ENCODE measurements at regions not wholly inside any gene's neighbourhood (a gene's known extent, or its start where the extent isn't known, plus 50 kb on each side); places are given as distances from the start of the nearest gene placed in this dataset.

- no peaks in the 10 kb centered on the region for H3K4me1 Mint-ChIP-seq
- peaks cover 3% of the 10 kb centered on the region for H3K9me3 Mint-ChIP-seq
- H3K27me3 Mint-ChIP-seq (ENCODE audit: low read depth) = no peaks in the 10 kb centered on the region
- H3K4me3 Mint-ChIP-seq = no peak overlapping the region
- TF ChIP-seq CTCF (IDR thresholded peaks at IDR 0.05; ENCODE audit: unreplicated experiment in 3 of 3) = no peak
- no peaks in the 10 kb centered on the region for H3K36me3 Mint-ChIP-seq (ENCODE audit: low read depth)
- no peak overlapping the region for H3K27ac Mint-ChIP-seq
Measured at GRCh38 chr4:35559559-35560365, 684.6 kb downstream of the ARAP2 start.

GRCh38 chr4:35562861-35563260, 681.5 kb downstream of the ARAP2 start:
- Mint-ChIP-seq H3K4me3 (no peak overlapping the region), H3K36me3 (ENCODE audit: low read depth) (no peaks in the 10 kb centered on the region), H3K9me3 (peaks cover 3% of the 10 kb centered on the region), H3K27ac (peak overlapping the region in 1 of 3 experiments; percentile 23), H3K27me3 (ENCODE audit: low read depth) (no peaks in the 10 kb centered on the region), H3K4me1 (no peaks in the 10 kb centered on the region)
- no peak for TF ChIP-seq CTCF (IDR thresholded peaks at IDR 0.05; ENCODE audit: unreplicated experiment in 3 of 3)

DNA sequence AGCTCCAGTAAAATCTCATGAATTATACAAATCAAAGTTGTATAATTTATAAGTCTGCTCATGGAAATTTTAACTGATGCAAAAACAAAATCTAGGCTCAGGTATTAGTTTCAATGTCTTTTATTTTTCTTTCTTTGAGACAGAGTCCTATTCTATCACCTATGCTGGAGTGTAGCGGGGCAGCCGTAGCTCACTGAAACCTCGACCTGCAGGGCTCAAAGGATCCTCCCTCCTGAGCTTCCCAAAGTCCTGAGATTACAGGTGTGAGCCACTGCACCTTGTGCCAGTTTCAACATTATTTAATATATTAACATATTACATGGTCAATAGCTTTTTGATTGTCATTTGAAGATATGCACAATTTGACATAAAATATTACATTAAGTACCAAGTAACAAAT, 678.7 kb downstream of the ARAP2 start:
- no peak overlapping the region for H3K4me3 Mint-ChIP-seq
- no peak overlapping the region for H3K27ac Mint-ChIP-seq
- no peaks in the 10 kb centered on the region for H3K27me3 Mint-ChIP-seq (ENCODE audit: low read depth)
- H3K9me3 Mint-ChIP-seq = no peaks in the 10 kb centered on the region
- H3K36me3 Mint-ChIP-seq (ENCODE audit: low read depth) = no peaks in the 10 kb centered on the region
- H3K4me1 Mint-ChIP-seq = no peaks in the 10 kb centered on the region
- no peak for TF ChIP-seq CTCF (IDR thresholded peaks at IDR 0.05; ENCODE audit: unreplicated experiment in 3 of 3)

- Mint-ChIP-seq H3K27me3 (ENCODE audit: low read depth) (no peaks in the 10 kb centered on the region), H3K9me3 (no peaks in the 10 kb centered on the region), H3K27ac (no peak overlapping the region), H3K36me3 (ENCODE audit: low read depth) (no peaks in the 10 kb centered on the region), H3K4me3 (no peak overlapping the region), H3K4me1 (no peaks in the 10 kb centered on the region)
- no peak for TF ChIP-seq CTCF (IDR thresholded peaks at IDR 0.05; ENCODE audit: unreplicated experiment in 3 of 3)
Measured at GRCh38 chr4:35591035-35591434, 653.3 kb downstream of the ARAP2 start.

- Mint-ChIP-seq H3K4me1 (no peaks in the 10 kb centered on the region), H3K27me3 (ENCODE audit: low read depth) (no peaks in the 10 kb centered on the region), H3K4me3 (no peak overlapping the region), H3K36me3 (ENCODE audit: low read depth) (no peaks in the 10 kb centered on the region), H3K27ac (no peak overlapping the region), H3K9me3 (no peaks in the 10 kb centered on the region)
- TF ChIP-seq CTCF (IDR thresholded peaks at IDR 0.05; ENCODE audit: unreplicated experiment in 3 of 3) = no peak
Measured at GRCh38 chr4:35604252-35604651, 640.1 kb downstream of the ARAP2 start.

DNA sequence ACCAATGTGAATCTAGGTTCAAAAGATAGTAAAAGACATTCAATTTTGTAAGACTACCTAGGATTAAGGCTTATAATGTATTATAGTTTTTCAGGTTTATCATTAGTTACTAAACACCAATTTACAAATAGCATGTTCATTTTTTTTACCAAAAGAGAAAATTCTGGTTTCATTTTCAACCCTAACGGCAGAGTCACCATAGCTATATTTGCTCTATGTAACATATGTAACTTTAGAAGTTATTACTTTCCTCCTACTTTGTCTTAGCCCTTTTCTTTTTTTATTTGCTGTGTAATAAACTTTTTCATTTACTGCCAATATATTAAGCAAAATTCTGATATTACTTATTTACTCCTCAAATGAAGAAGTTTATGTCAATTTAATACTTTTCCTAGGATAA, 639.6 kb downstream of the ARAP2 start:
- no peak overlapping the region for H3K27ac Mint-ChIP-seq

More for the DNA sequence above, 639.6 kb downstream of the ARAP2 start:
- H3K27me3 Mint-ChIP-seq (ENCODE audit: low read depth) = no peaks in the 10 kb centered on the region
- H3K4me3 Mint-ChIP-seq = no peak overlapping the region
- no peaks in the 10 kb centered on the region for H3K36me3 Mint-ChIP-seq (ENCODE audit: low read depth)
- TF ChIP-seq CTCF (IDR thresholded peaks at IDR 0.05; ENCODE audit: unreplicated experiment in 3 of 3) = no peak
- H3K9me3 Mint-ChIP-seq = no peaks in the 10 kb centered on the region
- H3K4me1 Mint-ChIP-seq = no peaks in the 10 kb centered on the region

All from nephron (organoid).